ENCODE measurements at regions not wholly inside any gene's neighbourhood (a gene's known extent, or its start where the extent isn't known, plus 50 kb on each side); places are given as distances from the start of the nearest gene placed in this dataset.

GRCh38 chr2:81747481-81748070 is 1443.0 kb upstream of the LRRTM1 start:
- H3K4me3 ChIP-seq: no peak overlapping the region
- H3K27ac ChIP-seq: no peak overlapping the region
- TF ChIP-seq, protein P1, sequence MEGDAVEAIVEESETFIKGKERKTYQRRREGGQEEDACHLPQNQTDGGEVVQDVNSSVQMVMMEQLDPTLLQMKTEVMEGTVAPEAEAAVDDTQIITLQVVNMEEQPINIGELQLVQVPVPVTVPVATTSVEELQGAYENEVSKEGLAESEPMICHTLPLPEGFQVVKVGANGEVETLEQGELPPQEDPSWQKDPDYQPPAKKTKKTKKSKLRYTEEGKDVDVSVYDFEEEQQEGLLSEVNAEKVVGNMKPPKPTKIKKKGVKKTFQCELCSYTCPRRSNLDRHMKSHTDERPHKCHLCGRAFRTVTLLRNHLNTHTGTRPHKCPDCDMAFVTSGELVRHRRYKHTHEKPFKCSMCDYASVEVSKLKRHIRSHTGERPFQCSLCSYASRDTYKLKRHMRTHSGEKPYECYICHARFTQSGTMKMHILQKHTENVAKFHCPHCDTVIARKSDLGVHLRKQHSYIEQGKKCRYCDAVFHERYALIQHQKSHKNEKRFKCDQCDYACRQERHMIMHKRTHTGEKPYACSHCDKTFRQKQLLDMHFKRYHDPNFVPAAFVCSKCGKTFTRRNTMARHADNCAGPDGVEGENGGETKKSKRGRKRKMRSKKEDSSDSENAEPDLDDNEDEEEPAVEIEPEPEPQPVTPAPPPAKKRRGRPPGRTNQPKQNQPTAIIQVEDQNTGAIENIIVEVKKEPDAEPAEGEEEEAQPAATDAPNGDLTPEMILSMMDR (IDR thresholded peaks at IDR 0.05): no peak
- DNase-seq (ENCODE audit: low spot score): no peak

GRCh38 chr2:81739966-81740365 is 1435.4 kb upstream of the LRRTM1 start:
- TF ChIP-seq, protein P1 (IDR thresholded peaks at IDR 0.05): no peak
- H3K4me3 ChIP-seq: no peak overlapping the region

GRCh38 chr2:81734981-81735380 is 1430.4 kb upstream of the LRRTM1 start:
- Histone ChIP-seq H3K4me3 (no peak overlapping the region), H3K27ac (no peak overlapping the region)
- TF ChIP-seq, protein P1 (IDR thresholded peaks at IDR 0.05): no peak
- no peak for DNase-seq (ENCODE audit: low spot score)

More at GRCh38 chr2:81739966-81740365, 1435.4 kb upstream of the LRRTM1 start:
- no peak overlapping the region for H3K27ac ChIP-seq
- DNase-seq (ENCODE audit: low spot score): no peak

- no peak for DNase-seq (ENCODE audit: low spot score)
- TF ChIP-seq, protein P1 (IDR thresholded peaks at IDR 0.05): no peak
- H3K4me3 ChIP-seq: no peak overlapping the region
Measured at GRCh38 chr2:81714817-81715216, 1410.3 kb upstream of the LRRTM1 start.

DNA sequence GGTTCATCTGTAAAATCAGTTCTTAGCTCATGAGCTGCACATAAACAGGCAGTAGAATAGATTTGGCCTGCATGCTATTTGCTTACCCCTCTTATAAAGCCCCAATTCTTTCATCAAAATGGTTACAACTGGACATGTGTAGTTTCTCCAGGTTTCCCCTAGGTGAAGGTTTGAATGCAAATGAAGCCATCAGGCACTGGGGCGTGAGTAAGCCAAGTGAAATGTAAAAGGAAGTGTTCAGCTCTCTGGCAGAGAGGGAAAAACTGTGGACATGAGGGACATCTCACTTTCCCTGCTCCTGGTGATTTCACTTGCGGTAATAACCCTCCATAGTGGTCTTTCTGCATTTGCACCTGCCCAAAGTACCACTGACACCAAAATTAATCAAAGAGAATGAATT is 1402.3 kb upstream of the LRRTM1 start:
- DNase-seq (ENCODE audit: low spot score): no peak
- H3K4me3 ChIP-seq: no peak overlapping the region
- no peak overlapping the region for H3K27ac ChIP-seq
- TF ChIP-seq, protein P1 (IDR thresholded peaks at IDR 0.05): no peak

More at GRCh38 chr2:81714817-81715216, 1410.3 kb upstream of the LRRTM1 start:
- H3K27ac ChIP-seq: no peak overlapping the region

DNA sequence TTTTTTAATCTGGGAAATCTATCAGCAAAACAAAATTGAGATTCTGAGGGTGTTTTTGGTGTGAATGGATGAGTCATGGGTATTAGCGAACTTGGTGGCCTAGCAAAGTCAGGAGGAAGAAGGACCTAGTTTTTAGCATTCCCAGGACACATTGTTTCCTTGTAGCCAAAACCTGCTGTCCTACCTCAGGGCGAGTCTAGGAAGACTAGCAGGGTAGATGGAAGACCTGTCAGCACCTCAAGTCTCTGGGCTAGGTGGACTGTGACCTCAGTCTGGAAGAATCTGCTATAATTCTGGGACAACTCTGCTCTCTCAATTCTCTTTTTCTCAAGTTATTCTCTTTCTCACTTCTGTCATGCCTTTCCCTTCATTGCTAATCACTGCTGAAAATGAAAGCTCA is 1399.3 kb upstream of the LRRTM1 start:
- TF ChIP-seq, protein P1 (IDR thresholded peaks at IDR 0.05): no peak
- H3K27ac ChIP-seq: no peak overlapping the region
- no peak overlapping the region for H3K4me3 ChIP-seq
- no peak for DNase-seq (ENCODE audit: low spot score)

- DNase-seq (ENCODE audit: low spot score): no peak
- no peak overlapping the region for H3K27ac ChIP-seq
- TF ChIP-seq, protein P1 (IDR thresholded peaks at IDR 0.05): no peak
- no peak overlapping the region for H3K4me3 ChIP-seq
Measured at GRCh38 chr2:81692566-81692965, 1388.0 kb upstream of the LRRTM1 start.

All from coronary artery (tissue), 2 donors.